ENCODE measurements at regions not wholly inside any gene's neighbourhood (a gene's known extent, or its start where the extent isn't known, plus 50 kb on each side); places are given as distances from the start of the nearest gene placed in this dataset.

GRCh38 chr18:61605376-61606067 lies 272.3 kb downstream of the CDH20 start:
- H3K9me3 ChIP-seq (ENCODE audit: control insufficient read depth, insufficient read depth, low read length) = peaks cover 4% of the 10 kb centered on the region; the same call in 1 of the 2 replicates
- peaks cover 28% of the 10 kb centered on the region for H3K4me1 ChIP-seq (ENCODE audit: insufficient read depth, low read length)
- peak overlapping the region; percentile 61 for H3K9ac ChIP-seq (ENCODE audit: low read depth, low read length)
- H3K36me3 ChIP-seq (ENCODE audit: insufficient read depth, low read length) = peaks cover 7% of the 10 kb centered on the region; the same call in 1 of the 2 replicates

Measured in ES-I3 (cell line).